ENCODE measurements at regions not wholly inside any gene's neighbourhood (a gene's known extent, or its start where the extent isn't known, plus 50 kb on each side); places are given as distances from the start of the nearest gene placed in this dataset.

DNA sequence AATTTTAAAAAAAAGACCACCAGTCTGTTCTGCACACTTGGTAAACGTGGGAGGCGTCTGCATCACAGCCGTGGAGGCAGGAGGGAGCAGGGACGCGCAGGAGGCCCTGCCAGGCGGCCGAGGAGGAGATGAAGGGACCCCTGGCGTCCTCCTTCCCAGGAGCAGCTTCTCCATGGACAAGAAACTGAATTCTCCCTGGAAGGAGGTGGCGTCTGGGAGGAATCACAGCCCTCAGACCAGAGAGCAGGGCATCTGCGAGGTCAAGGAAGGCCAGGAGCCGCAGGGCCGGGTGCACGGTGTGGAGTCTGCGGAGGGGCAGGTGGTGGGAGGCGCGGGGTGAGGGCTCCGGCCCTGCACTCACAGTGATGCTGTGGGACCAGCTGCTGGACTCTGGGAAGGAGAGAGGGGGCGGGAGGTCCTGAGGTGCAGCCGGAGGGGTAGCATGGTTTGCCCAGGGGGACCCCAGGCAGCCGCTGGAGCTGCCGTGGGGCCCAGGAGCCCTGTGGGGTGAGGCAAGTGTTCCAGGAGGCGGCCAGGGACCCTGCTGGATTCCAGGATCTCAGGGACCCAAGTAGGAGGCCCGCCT is 73.5 kb upstream of the GALNT9 start:
- peaks cover 12 to 99% (median 59%) of the 10 kb centered on the region in 3 donors for H3K27me3 ChIP-seq
- intact Hi-C loops (cut with DNase I) = no loop called here
- H3K9me3 ChIP-seq = no peaks in the 10 kb centered on the region
- 71 to 75% methylated on average over 23 of the region's 23 CpGs for WGBS, 2 donors
- TF ChIP-seq POLR2A (IDR thresholded peaks at IDR 0.05) (no peak), EP300 (IDR thresholded peaks at IDR 0.05) (no peak)
- no peaks in the 10 kb centered on the region for H3K36me3 ChIP-seq
- no peaks in the 10 kb centered on the region for H3K4me1 ChIP-seq
- no peak overlapping the region for H3K4me3 ChIP-seq
- peak; percentile 49 for DNase-seq
- H3K27ac ChIP-seq = no peak overlapping the region

DNA sequence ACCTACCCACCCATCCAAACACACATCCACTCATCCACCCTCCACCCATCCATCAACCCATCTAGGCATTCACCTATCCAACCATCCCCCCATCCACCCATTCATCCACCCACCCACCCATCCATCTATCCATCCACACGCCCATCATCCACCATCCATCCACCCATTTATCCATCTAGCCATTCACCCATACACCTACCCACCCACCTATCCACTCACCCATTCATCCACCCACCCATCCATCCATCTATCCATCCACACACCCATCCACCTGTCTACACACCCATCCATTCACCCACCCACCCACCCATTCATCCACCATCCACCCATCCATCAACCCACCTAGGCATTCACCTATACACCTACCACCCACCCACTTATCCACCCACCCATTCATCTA is 72.6 kb upstream of the GALNT9 start:
- Histone ChIP-seq H3K4me1 (no peaks in the 10 kb centered on the region), H3K36me3 (no peaks in the 10 kb centered on the region), H3K27ac (no peak overlapping the region), H3K27me3 (peaks cover 15 to 99% (median 65%) of the 10 kb centered on the region in 3 donors), H3K9me3 (no peaks in the 10 kb centered on the region), H3K4me3 (no peak overlapping the region)
- TF ChIP-seq POLR2AphosphoS5 (IDR thresholded peaks at IDR 0.05) (no peak), POLR2A (IDR thresholded peaks at IDR 0.05) (no peak), EP300 (IDR thresholded peaks at IDR 0.05) (no peak)
- 87 to 91% methylated on average over 1 of the region's 1 CpG for WGBS, 2 donors
- intact Hi-C loops (cut with DNase I) = no loop called here
- peak; percentile 21 for DNase-seq

DNA sequence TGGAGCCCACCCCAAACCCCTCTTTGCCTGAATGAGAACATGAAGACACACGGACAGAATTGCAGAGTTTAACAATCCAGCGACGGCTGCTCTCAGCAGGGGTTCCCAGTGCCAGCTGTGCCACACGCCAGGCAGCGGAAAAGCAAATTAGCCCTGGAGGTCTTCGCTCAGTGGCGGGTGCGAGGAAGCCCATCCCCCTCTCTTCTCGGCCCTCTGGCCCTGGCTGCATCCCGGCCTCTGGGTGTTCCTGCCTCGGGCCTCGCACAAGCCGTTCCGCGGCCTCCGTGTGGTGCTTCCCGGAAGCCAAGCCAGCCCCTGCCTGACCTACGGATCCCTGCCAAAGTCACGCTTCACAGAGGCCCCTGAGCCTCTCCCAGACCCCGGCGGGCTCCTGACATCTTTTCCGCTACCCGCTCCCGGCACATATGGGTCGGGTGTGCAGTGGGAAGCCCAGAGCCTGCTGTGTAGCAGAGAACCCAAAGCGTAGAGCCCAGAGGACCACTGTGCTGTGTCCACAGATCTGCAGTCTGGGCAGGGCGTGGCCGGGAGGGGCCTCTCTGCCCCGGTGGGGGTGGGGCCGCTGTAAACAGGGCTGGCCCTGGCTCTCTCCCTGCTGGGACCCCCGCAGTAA is 70.7 kb upstream of the GALNT9 start:
- intact Hi-C loops (cut with DNase I) = no loop called here
- TF ChIP-seq, protein P1, sequence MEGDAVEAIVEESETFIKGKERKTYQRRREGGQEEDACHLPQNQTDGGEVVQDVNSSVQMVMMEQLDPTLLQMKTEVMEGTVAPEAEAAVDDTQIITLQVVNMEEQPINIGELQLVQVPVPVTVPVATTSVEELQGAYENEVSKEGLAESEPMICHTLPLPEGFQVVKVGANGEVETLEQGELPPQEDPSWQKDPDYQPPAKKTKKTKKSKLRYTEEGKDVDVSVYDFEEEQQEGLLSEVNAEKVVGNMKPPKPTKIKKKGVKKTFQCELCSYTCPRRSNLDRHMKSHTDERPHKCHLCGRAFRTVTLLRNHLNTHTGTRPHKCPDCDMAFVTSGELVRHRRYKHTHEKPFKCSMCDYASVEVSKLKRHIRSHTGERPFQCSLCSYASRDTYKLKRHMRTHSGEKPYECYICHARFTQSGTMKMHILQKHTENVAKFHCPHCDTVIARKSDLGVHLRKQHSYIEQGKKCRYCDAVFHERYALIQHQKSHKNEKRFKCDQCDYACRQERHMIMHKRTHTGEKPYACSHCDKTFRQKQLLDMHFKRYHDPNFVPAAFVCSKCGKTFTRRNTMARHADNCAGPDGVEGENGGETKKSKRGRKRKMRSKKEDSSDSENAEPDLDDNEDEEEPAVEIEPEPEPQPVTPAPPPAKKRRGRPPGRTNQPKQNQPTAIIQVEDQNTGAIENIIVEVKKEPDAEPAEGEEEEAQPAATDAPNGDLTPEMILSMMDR (IDR thresholded peaks at IDR 0.05) = no peak
- TF ChIP-seq POLR2A (IDR thresholded peaks at IDR 0.05) = no peak
- no peak for TF ChIP-seq EP300 (IDR thresholded peaks at IDR 0.05)
- no peak for TF ChIP-seq POLR2AphosphoS5 (IDR thresholded peaks at IDR 0.05)
- H3K27ac ChIP-seq = no peak overlapping the region
- WGBS, 2 donors = 26 to 32% methylated on average over 31 of the region's 31 CpGs
- peaks cover 15 to 95% (median 70%) of the 10 kb centered on the region in 3 donors for H3K27me3 ChIP-seq
- DNase-seq = peak; percentile 59
- no peaks in the 10 kb centered on the region for H3K36me3 ChIP-seq
- no peaks in the 10 kb centered on the region for H3K4me1 ChIP-seq
- H3K9me3 ChIP-seq = no peaks in the 10 kb centered on the region
- H3K4me3 ChIP-seq = no peak overlapping the region

DNA sequence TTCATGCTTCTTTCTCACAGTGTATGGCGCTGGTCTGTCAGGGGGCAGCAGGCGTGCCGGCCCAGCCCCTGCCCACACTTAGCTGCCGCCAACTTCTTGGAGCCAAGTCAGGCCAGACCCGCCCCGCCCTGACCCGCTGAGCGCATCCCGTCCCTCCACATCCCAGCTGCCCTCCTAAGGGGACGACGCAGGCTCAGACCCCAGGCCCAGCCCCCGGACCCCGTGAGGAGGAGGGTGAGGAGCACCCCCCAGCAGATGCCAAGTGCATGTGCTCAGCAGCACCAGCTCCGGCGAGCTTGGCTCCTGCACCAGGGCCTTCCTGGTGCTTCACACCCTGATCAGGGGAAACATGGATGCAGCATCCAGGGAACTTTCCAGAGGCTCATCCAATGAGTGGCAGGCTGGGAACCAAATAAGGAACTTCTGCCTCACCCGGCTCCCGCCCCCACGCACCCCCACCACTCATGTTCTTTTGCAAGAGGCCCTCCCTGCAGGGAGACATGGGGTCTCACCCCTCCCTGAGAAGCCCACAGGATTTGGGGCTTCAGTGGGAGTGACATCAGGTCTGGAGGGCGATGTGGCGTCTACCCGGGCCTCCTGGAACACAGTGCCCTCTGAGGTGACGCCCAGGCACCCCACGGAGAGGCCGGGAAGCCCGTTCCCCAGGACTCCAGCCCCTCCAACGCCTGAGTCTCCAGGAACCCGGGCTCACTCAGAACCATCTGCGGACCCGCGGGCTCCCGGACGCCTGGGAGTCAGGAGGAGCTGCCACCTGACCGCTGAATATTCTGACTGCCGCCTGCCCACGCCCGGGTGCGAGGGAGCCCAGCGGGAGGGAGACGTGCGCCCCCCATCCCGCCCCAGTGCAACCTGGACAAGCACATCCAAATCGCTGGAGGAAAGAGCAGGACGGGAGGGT is 70.0 kb upstream of the GALNT9 start:
- 81 to 86% methylated on average over 43 of the region's 43 CpGs for WGBS, 2 donors
- intact Hi-C loops (cut with DNase I) = no loop called here
- H3K36me3 ChIP-seq = no peaks in the 10 kb centered on the region
- H3K9me3 ChIP-seq = no peaks in the 10 kb centered on the region
- H3K27me3 ChIP-seq = peaks cover 15 to 87% (median 62%) of the 10 kb centered on the region in 3 donors
- no peak overlapping the region for H3K4me3 ChIP-seq
- TF ChIP-seq EP300 (IDR thresholded peaks at IDR 0.05) = no peak
- TF ChIP-seq POLR2A (IDR thresholded peaks at IDR 0.05) = no peak
- no peak for TF ChIP-seq POLR2AphosphoS5 (IDR thresholded peaks at IDR 0.05)
- TF ChIP-seq, protein P1 (IDR thresholded peaks at IDR 0.05) = no peak
- peak; percentile 51 for DNase-seq
- H3K27ac ChIP-seq = no peak overlapping the region
- no peaks in the 10 kb centered on the region for H3K4me1 ChIP-seq

DNA sequence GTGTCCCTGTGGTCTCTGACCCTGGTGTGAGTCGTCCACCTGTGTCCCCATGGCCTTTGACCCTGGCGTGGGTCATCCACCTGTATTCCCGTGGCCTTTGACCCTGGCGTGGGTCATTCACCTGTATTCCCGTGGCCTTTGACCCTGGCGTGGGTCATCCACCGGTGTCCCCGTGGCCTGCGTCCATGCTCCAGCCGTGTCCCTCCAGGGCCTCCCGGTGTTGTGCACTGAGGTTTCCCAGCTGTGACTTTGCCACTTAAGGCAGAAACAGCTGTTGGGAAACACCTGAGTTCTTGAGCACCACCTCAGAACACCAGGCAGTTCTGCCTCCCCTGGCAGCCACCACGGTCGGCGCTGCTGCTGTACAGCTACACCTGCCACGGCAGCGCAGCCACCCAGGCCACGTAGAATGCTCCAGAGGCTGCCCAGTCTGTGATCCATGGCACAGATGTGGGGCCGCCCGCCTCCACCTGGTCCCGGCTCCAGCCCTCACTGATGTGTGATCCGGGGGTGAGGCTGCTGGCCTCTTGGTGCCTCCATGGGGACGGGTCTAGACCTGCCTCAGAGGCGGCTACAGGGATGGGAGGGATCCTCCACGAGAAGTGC is 69.1 kb upstream of the GALNT9 start:
- WGBS, 2 donors = 47 to 81% methylated on average over 24 of the region's 24 CpGs
- Histone ChIP-seq H3K4me3 (no peak overlapping the region), H3K4me1 (no peaks in the 10 kb centered on the region), H3K27me3 (peaks cover 15 to 83% (median 56%) of the 10 kb centered on the region in 3 donors), H3K27ac (no peak overlapping the region), H3K9me3 (no peaks in the 10 kb centered on the region), H3K36me3 (no peaks in the 10 kb centered on the region)
- TF ChIP-seq, protein P1 (IDR thresholded peaks at IDR 0.05) = no peak
- TF ChIP-seq POLR2A (IDR thresholded peaks at IDR 0.05) (no peak), EP300 (IDR thresholded peaks at IDR 0.05) (no peak), POLR2AphosphoS5 (IDR thresholded peaks at IDR 0.05) (no peak)
- peak; percentile 42 for DNase-seq
- intact Hi-C loops (cut with DNase I) = no loop called here
